ENCODE measurements at regions not wholly inside any gene's neighbourhood (a gene's known extent, or its start where the extent isn't known, plus 50 kb on each side); places are given as distances from the start of the nearest gene placed in this dataset.

- ChIA-PET CTCF (no interaction called here), POLR2A (no interaction called here)
- Mint-ChIP-seq H3K27me3 (no peaks in the 10 kb centered on the region), H3K36me3 (ENCODE audit: low read depth) (no peaks in the 10 kb centered on the region), H3K27ac (no peak overlapping the region), H3K4me3 (no peak overlapping the region), H3K9me3 (no peaks in the 10 kb centered on the region), H3K4me1 (ENCODE audit: low read depth) (no peaks in the 10 kb centered on the region)
- DNase-seq (no peak), ATAC-seq (no peak)
- no peak for TF ChIP-seq CTCF (IDR thresholded peaks at IDR 0.05)
- intact Hi-C loops (cut with micrococcal nuclease): no loop called here
Measured at GRCh38 chrX:106302304-106302703, 134.2 kb downstream of the PWWP3B start.

DNA sequence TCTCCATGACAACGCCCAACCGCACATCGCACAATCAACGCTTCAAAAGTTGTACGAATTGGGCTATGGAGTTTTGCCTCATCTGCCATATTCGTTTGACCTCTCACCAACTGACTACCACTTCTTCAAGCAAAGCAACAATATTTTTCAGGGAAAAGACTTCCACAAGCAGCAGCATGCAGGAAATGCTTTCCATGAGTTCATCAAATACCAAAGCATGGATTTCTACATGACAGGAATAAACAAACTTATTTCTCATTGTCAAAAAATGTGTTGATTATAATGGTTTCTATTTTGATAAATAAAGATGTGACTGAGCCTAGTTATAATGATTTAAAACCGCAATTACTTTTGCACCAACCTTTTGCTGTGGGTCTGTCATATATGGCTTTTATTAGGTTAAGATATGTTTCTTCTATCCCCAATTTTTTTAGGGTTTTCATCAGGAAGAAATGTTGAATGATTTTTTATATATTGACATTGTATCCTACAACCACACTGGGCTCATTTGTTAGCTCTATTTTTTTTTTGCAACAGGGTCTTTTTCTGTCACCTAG is 138.4 kb downstream of the PWWP3B start:
- CTCF ChIA-PET: no interaction called here
- no peaks in the 10 kb centered on the region for H3K9me3 Mint-ChIP-seq
- H3K36me3 Mint-ChIP-seq (ENCODE audit: low read depth): no peaks in the 10 kb centered on the region
- no peaks in the 10 kb centered on the region for H3K27me3 Mint-ChIP-seq
- no peak overlapping the region for H3K27ac Mint-ChIP-seq
- intact Hi-C loops (cut with micrococcal nuclease): no loop called here
- no peak for DNase-seq
- no peaks in the 10 kb centered on the region for H3K4me1 Mint-ChIP-seq (ENCODE audit: low read depth)
- POLR2A ChIA-PET: no interaction called here
- ATAC-seq: no peak
- no peak overlapping the region for H3K4me3 Mint-ChIP-seq
- no peak for TF ChIP-seq CTCF (IDR thresholded peaks at IDR 0.05)

DNA sequence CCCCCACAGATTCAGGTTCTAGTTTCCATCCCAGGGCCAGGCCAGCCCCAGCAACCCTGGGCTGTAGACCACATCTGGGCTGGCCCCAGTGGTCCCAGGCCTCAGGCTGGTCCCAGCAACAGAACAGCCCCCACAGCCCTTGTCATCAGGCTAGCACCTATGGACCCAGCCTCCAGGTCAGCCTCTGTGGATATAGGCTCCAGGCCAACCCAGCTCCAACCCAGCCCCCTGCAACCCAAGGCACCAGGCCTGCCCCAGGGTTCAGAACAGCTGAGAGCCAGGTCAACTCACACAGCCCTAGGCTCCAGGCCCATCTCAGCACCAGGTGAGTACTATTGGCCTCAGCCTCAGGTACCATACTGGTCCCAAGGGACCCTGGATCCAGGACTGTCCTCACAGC is 155.3 kb downstream of the PWWP3B start:
- intact Hi-C loops (cut with micrococcal nuclease): no loop called here
- H3K27me3 Mint-ChIP-seq: no peaks in the 10 kb centered on the region
- H3K36me3 Mint-ChIP-seq (ENCODE audit: low read depth): no peaks in the 10 kb centered on the region
- ATAC-seq (no peak), DNase-seq (no peak)
- no peak for TF ChIP-seq CTCF (IDR thresholded peaks at IDR 0.05)
- POLR2A ChIA-PET: no interaction called here
- no peaks in the 10 kb centered on the region for H3K9me3 Mint-ChIP-seq
- no peaks in the 10 kb centered on the region for H3K4me1 Mint-ChIP-seq (ENCODE audit: low read depth)
- H3K27ac Mint-ChIP-seq: no peak overlapping the region
- CTCF ChIA-PET: no interaction called here
- H3K4me3 Mint-ChIP-seq: no peak overlapping the region

DNA sequence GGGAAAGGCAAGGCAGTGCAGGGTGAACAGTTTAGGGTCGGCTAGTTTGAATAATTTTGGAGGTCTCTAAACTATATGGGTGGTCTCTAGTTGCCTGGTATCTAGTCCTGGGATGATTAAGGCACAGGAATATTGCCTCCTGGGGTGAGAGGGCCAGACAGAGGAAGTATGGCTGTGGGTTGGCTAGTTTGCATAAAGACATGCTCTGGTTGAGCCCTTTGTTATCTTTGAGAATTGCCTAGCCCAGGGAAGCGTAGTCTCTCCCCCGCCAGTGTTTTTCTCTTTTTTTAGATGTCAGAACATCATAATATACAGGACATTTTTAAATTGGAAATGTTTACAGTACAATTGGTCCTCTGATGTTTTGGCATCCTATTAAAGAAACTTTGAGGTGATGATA is 163.5 kb downstream of the PWWP3B start:
- H3K9me3 Mint-ChIP-seq: no peaks in the 10 kb centered on the region
- POLR2A ChIA-PET: no interaction called here
- CTCF ChIA-PET: no interaction called here
- ATAC-seq (no peak), DNase-seq (no peak)
- H3K4me3 Mint-ChIP-seq: no peak overlapping the region
- no peak overlapping the region for H3K27ac Mint-ChIP-seq
- intact Hi-C loops (cut with micrococcal nuclease): no loop called here
- H3K4me1 Mint-ChIP-seq (ENCODE audit: low read depth): no peaks in the 10 kb centered on the region
- no peaks in the 10 kb centered on the region for H3K36me3 Mint-ChIP-seq (ENCODE audit: low read depth)
- TF ChIP-seq CTCF (IDR thresholded peaks at IDR 0.05): no peak
- no peaks in the 10 kb centered on the region for H3K27me3 Mint-ChIP-seq

- Mint-ChIP-seq H3K4me1 (ENCODE audit: low read depth) (no peaks in the 10 kb centered on the region), H3K27ac (no peak overlapping the region), H3K4me3 (no peak overlapping the region), H3K36me3 (ENCODE audit: low read depth) (no peaks in the 10 kb centered on the region), H3K9me3 (no peaks in the 10 kb centered on the region), H3K27me3 (no peaks in the 10 kb centered on the region)
- POLR2A ChIA-PET: no interaction called here
- no peak for DNase-seq
- ATAC-seq: no peak
- CTCF ChIA-PET: no interaction called here
- TF ChIP-seq CTCF (IDR thresholded peaks at IDR 0.05): no peak
- intact Hi-C loops (cut with micrococcal nuclease): no loop called here
Measured at GRCh38 chrX:106341823-106342222, 173.7 kb downstream of the PWWP3B start.

Measured in activated CD8-positive, alpha-beta T cell treated with anti-CD3 and anti-CD28 coated beads for 36 hours (primary cell).